RWPE2 (cell line): ENCODE measurements at regions not wholly inside any gene's neighbourhood (a gene's known extent, or its start where the extent isn't known, plus 50 kb on each side); places are given as distances from the start of the nearest gene placed in this dataset.

ENCODE experiments used
- ATAC-seq: fragments of 200-7000 bp; cut with Tn5 transposase; 3 replicates; pipeline ENCODE4 v1.9.1; 2021; ENCODE audit warnings: low read depth
- DNase-seq: peaks from one replicate; pipeline ENCODE4 v3.0.0-alpha.2; 2020; ENCODE audit warnings: low spot score
- H3K27ac ChIP-seq: fragments of 450-650 bp; 2 replicates; pipeline ENCODE4 v1.5.1; 2017; ENCODE audit warnings: mild to moderate bottlenecking; ENCODE audit not compliant: poor library complexity, severe bottlenecking
- H3K27me3 ChIP-seq: fragments of 250-450 bp; sonication (Bioruptor Pico); 2 replicates; pipeline ENCODE4 v1.5.1; 2021; ENCODE audit warnings: mild to moderate bottlenecking, moderate library complexity; ENCODE audit not compliant: insufficient read depth, poor library complexity, severe bottlenecking
- H3K36me3 ChIP-seq: fragments of 250-450 bp; sonication (Bioruptor Pico); 2 replicates; pipeline ENCODE4 v1.5.1; 2020; ENCODE audit warnings: low read depth, mild to moderate bottlenecking, moderate library complexity
- H3K4me1 ChIP-seq: fragments of 250-450 bp; sonication (Bioruptor Pico); 2 replicates; pipeline ENCODE4 v1.5.1; 2021; ENCODE audit warnings: mild to moderate bottlenecking, moderate library complexity; ENCODE audit not compliant: insufficient read depth, poor library complexity, severe bottlenecking
- H3K4me3 ChIP-seq: fragments of 250-450 bp; sonication (Bioruptor Pico); 2 replicates; pipeline ENCODE4 v1.5.1; 2021; ENCODE audit warnings: mild to moderate bottlenecking, moderate library complexity; ENCODE audit not compliant: severe bottlenecking
- H3K9me3 ChIP-seq: fragments of 250-450 bp; sonication (Bioruptor Pico); 2 replicates; pipeline ENCODE4 v1.5.1; 2021; ENCODE audit warnings: mild to moderate bottlenecking, moderate library complexity; ENCODE audit not compliant: severe bottlenecking
- TF ChIP-seq, protein P1 (sequence below): fragments of 450-650 bp; IDR thresholded peaks from one replicate; pipeline ENCODE4 v1.5.1; 2017; ENCODE audit warnings: mild to moderate bottlenecking, moderate library complexity; ENCODE audit not compliant: poor library complexity, severe bottlenecking

DNA sequence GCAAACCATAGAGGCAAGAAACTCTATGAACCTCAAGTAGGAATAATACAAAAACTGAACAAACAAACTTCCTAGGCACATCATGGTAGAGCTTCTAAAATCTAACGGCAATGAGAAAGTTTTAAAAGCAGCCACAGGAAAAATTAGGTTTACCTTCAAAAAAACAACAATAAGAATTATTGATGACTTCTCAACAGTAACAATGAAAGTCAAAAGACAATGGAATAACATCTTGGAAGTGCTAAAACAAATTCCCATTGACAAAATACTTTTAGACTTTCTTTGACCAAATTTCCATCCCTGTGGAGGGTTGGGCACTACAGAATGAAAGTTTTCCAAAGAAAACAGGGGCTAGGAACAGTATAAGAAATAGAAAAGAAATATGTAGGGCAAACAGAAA is 222.9 kb upstream of the ERCC4 start:
- peaks cover 8% of the 10 kb centered on the region for H3K9me3 ChIP-seq
- no peaks in the 10 kb centered on the region for H3K4me1 ChIP-seq
- H3K27ac ChIP-seq, result no peak overlapping the region
- no peaks in the 10 kb centered on the region for H3K36me3 ChIP-seq
- no peak overlapping the region for H3K4me3 ChIP-seq
- no peaks in the 10 kb centered on the region for H3K27me3 ChIP-seq
- TF ChIP-seq, protein P1, sequence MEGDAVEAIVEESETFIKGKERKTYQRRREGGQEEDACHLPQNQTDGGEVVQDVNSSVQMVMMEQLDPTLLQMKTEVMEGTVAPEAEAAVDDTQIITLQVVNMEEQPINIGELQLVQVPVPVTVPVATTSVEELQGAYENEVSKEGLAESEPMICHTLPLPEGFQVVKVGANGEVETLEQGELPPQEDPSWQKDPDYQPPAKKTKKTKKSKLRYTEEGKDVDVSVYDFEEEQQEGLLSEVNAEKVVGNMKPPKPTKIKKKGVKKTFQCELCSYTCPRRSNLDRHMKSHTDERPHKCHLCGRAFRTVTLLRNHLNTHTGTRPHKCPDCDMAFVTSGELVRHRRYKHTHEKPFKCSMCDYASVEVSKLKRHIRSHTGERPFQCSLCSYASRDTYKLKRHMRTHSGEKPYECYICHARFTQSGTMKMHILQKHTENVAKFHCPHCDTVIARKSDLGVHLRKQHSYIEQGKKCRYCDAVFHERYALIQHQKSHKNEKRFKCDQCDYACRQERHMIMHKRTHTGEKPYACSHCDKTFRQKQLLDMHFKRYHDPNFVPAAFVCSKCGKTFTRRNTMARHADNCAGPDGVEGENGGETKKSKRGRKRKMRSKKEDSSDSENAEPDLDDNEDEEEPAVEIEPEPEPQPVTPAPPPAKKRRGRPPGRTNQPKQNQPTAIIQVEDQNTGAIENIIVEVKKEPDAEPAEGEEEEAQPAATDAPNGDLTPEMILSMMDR, result no peak
- DNase-seq (no peak), ATAC-seq (no peak)

DNA sequence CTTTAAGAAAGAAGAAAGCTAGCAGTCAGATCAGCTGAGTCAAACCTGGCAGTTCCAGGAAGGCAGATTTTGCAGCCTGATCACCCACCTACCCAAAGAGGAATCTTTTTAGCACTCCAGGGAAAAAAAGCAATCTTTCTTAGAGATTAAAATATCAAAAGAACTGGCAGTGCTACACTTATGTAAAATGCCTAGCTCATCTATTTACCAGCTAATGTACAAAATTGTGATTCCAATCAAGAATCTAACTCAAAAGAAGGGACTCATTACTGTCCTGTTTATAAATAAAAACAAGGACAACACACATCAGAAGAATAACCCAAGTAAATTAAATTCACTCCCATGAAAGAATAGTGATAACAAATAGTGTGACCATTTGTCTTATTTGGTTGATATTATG is 222.4 kb upstream of the ERCC4 start:
- ATAC-seq (no peak), DNase-seq (no peak)
- Histone ChIP-seq H3K4me1 (no peaks in the 10 kb centered on the region), H3K9me3 (peaks cover 8% of the 10 kb centered on the region), H3K4me3 (no peak overlapping the region), H3K27me3 (no peaks in the 10 kb centered on the region), H3K36me3 (no peaks in the 10 kb centered on the region), H3K27ac (no peak overlapping the region)
- TF ChIP-seq, protein P1, result no peak

DNA sequence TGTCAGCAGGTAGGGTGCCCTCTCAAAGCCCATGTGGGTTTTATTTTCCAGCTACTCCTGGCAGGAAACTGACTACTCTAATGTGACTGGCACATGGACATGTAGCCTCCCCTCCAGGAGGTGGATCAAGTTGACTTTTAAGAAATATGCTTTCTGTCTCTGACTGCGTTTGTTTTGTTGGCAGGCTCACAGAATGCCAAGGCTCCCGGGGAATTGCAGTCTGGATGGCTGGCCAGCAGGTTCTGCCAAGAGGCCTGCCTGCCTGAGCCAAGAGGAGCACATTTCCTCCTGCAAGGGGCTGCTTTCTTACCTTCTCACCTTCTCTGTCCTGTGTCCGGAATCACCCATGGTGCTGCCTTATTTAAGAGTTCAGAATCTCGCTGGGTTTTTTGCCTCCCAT is 217.3 kb upstream of the ERCC4 start:
- TF ChIP-seq, protein P1, result no peak
- Histone ChIP-seq H3K9me3 (peaks cover 9% of the 10 kb centered on the region), H3K27me3 (no peaks in the 10 kb centered on the region), H3K4me3 (no peak overlapping the region), H3K27ac (no peak overlapping the region), H3K4me1 (no peaks in the 10 kb centered on the region), H3K36me3 (no peaks in the 10 kb centered on the region)
- no peak for DNase-seq
- ATAC-seq, result no peak

DNA sequence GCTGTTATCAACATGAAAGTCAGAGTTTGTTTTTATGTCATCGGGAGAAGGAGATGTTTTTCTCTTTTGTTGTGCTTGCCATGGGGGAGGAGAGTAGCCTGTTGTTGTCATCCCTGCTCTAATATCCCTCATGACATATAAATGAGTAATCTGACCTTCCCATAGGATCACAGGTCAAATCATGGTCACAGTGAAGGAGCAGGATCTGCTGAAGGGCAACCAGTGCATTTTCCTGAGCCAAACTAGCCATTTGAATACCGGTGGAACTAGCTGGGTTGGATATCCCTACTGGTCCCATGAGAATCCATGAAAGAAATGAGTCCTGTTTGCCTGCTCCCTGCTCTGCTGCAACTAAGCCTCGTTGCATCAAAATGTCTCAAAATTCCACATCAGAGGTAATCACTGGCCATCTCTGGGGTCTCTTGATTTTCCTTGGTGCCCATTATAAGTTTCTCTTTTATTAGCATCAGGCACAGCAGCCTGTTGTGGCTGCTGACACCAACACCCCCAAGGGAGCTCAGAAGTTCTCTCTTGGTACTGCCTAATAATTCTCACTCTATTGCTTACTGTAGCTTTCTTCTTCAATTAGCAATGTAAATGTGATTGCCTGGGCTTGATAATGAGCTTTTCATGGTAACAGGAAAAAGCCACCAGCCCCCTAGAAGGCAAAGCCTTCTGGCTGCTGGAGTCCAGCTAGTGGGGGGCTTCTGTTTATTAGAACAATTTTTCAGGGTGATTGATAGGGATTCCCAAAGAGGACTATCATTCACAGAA is 211.4 kb upstream of the ERCC4 start:
- DNase-seq (no peak), ATAC-seq (no peak)
- no peak overlapping the region for H3K27ac ChIP-seq
- no peaks in the 10 kb centered on the region for H3K4me1 ChIP-seq
- no peaks in the 10 kb centered on the region for H3K36me3 ChIP-seq
- peaks cover 4% of the 10 kb centered on the region for H3K9me3 ChIP-seq
- no peaks in the 10 kb centered on the region for H3K27me3 ChIP-seq
- H3K4me3 ChIP-seq, result no peak overlapping the region
- TF ChIP-seq, protein P1, result no peak

DNA sequence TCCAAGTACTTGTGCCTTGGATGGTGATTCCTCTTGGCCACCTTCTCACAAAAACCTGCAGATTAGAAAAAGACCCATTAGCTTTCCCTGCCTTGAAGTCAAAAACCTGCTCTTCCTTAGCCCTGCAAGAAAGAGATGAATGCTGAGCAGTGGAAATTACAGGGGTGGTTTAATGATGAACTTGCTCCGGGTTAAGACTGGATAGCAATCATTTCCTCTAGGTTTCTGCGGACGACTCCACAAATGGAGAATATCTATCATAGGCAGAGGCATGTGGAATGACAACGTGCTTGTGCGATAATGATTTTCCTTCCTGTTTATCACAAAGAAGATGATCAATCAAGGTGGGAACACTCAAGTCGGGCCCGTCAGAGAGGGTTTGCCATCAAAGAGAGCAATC is 201.2 kb upstream of the ERCC4 start:
- Histone ChIP-seq H3K4me3 (no peak overlapping the region), H3K27me3 (peaks cover under 1% of the 10 kb centered on the region), H3K4me1 (no peaks in the 10 kb centered on the region), H3K9me3 (no peaks in the 10 kb centered on the region), H3K36me3 (no peaks in the 10 kb centered on the region), H3K27ac (no peak overlapping the region)
- no peak for DNase-seq
- TF ChIP-seq, protein P1, result no peak
- ATAC-seq, result no peak
